CD8-positive, alpha-beta memory T cell (primary cell): ENCODE measurements at regions not wholly inside any gene's neighbourhood (a gene's known extent, or its start where the extent isn't known, plus 50 kb on each side); places are given as distances from the start of the nearest gene placed in this dataset.

Experiments
- CTCF ChIA-PET: fragments of 350-600 bp; sonication (Branson Sonifier 250); formaldehyde crosslinking; loops from one replicate; lab custom pipeline; 2021; ENCODE audit warnings: antibody characterized with exemption; lab: Charles Lee
- POLR2A ChIA-PET: fragments of 350-600 bp; sonication (Branson Sonifier 250); formaldehyde crosslinking; loops from one replicate; lab custom pipeline; 2021; ENCODE audit warnings: antibody characterized with exemption; lab: Charles Lee
- DNase-seq, 5 donors: peaks; one replicate each; pipeline versions ENCODE4 v3.0.0 to v3.0.0-alpha.2; 2020 to 2022; ENCODE audit warnings: mixed read lengths in 1 of 5
- H3K27ac ChIP-seq: one replicate; pipeline ENCODE4 v1.7.0; 2013; ENCODE audit warnings: low read depth, mild to moderate bottlenecking, low read length, moderate library complexity
- H3K27me3 ChIP-seq: 2 replicates; pipeline ENCODE4 v1.7.0; 2013; ENCODE audit warnings: low read length, mild to moderate bottlenecking; ENCODE audit not compliant: insufficient read depth, poor library complexity, severe bottlenecking
- H3K36me3 ChIP-seq: 2 replicates; pipeline ENCODE4 v1.7.0; 2013; ENCODE audit warnings: mild to moderate bottlenecking, low read length, moderate library complexity; ENCODE audit not compliant: insufficient read depth
- H3K4me1 ChIP-seq: 2 replicates; pipeline ENCODE4 v1.7.0; 2013; ENCODE audit warnings: mild to moderate bottlenecking, low read length, moderate library complexity; ENCODE audit not compliant: insufficient read depth
- H3K4me3 ChIP-seq: 2 replicates; pipeline ENCODE4 v1.7.0; 2013; ENCODE audit warnings: mild to moderate bottlenecking, low read length
- H3K9me3 ChIP-seq: 2 replicates; pipeline ENCODE4 v1.7.0; 2013; ENCODE audit warnings: mild to moderate bottlenecking, low read length
- H3K27ac Mint-ChIP-seq, 8 donors: one replicate each; pipeline ENCODE4 v1.8.0; 2020 to 2021; ENCODE audit warnings: mixed read lengths in 8 of 8, mild to moderate bottlenecking in 6 of 8, inconsistent platforms in 3 of 8, moderate library complexity in 3 of 8
- H3K27me3 Mint-ChIP-seq, 2 donors: one replicate each; pipeline ENCODE4 v1.8.0; 2020 to 2021; ENCODE audit warnings: mixed read lengths in 2 of 2, mild to moderate bottlenecking in 1 of 2, moderate library complexity in 1 of 2
- H3K36me3 Mint-ChIP-seq, 3 donors: one replicate each; pipeline ENCODE4 v1.8.0; 2020 to 2021; ENCODE audit warnings: mixed read lengths in 3 of 3, inconsistent platforms in 1 of 3, mild to moderate bottlenecking in 1 of 3
- H3K4me1 Mint-ChIP-seq, 3 donors: one replicate each; pipeline ENCODE4 v1.8.0; 2020 to 2021; ENCODE audit warnings: mixed read lengths in 3 of 3, inconsistent platforms in 1 of 3, mild to moderate bottlenecking in 1 of 3
- H3K4me3 Mint-ChIP-seq, 7 donors: one replicate each; pipeline ENCODE4 v1.8.0; 2020 to 2021; ENCODE audit warnings: mixed read lengths in 7 of 7, mild to moderate bottlenecking in 6 of 7, moderate library complexity in 4 of 7, inconsistent platforms in 2 of 7
- H3K9me3 Mint-ChIP-seq, 5 donors: one replicate each; pipeline ENCODE4 v1.8.0; 2020 to 2022; ENCODE audit warnings: mixed read lengths in 5 of 5, mild to moderate bottlenecking in 3 of 5, moderate library complexity in 2 of 5, inconsistent platforms in 1 of 5

GRCh38 chr2:138282014-138282672 lies 219.4 kb upstream of the SPOPL start:
- Histone ChIP-seq H3K9me3 (no peaks in the 10 kb centered on the region), H3K36me3 (no peaks in the 10 kb centered on the region), H3K4me1 (no peaks in the 10 kb centered on the region), H3K27me3 (no peaks in the 10 kb centered on the region), H3K4me3 (no peak overlapping the region), H3K27ac (no peak overlapping the region)
- Mint-ChIP-seq H3K4me3 (no peak overlapping the region), H3K27me3 (peaks cover 0 to 1% of the 10 kb centered on the region in 2 donors), H3K36me3 (no peaks in the 10 kb centered on the region), H3K9me3 (peaks cover 9 to 26% (median 19%) of the 10 kb centered on the region in 5 donors), H3K27ac (no peak overlapping the region), H3K4me1 (no peaks in the 10 kb centered on the region)
- ChIA-PET POLR2A (no interaction called here), CTCF (no interaction called here)
- DNase-seq: no peak

- Mint-ChIP-seq H3K36me3 (peaks cover 0 to 5% (median 0%) of the 10 kb centered on the region in 3 donors), H3K9me3 (peaks cover 8 to 50% (median 17%) of the 10 kb centered on the region in 5 donors), H3K4me1 (no peaks in the 10 kb centered on the region), H3K27ac (no peak overlapping the region), H3K27me3 (no peaks in the 10 kb centered on the region), H3K4me3 (no peak overlapping the region)
- Histone ChIP-seq H3K36me3 (no peaks in the 10 kb centered on the region), H3K4me3 (no peak overlapping the region), H3K27ac (no peak overlapping the region), H3K27me3 (no peaks in the 10 kb centered on the region), H3K9me3 (no peaks in the 10 kb centered on the region), H3K4me1 (no peaks in the 10 kb centered on the region)
- POLR2A ChIA-PET: no interaction called here
- DNase-seq: no peak
- CTCF ChIA-PET: interaction anchor here (1.3 kb wide), 1 partner anchor 13 kb away, joined by 3 read pairs; no protein-coding TSS in a partner anchor
Observed at GRCh38 chr2:138291805-138292204, 209.8 kb upstream of the SPOPL start.

- no peaks in the 10 kb centered on the region for H3K4me1 ChIP-seq
- DNase-seq: no peak
- no peak overlapping the region for H3K27ac ChIP-seq
- Mint-ChIP-seq H3K9me3 (peaks cover 9 to 42% (median 12%) of the 10 kb centered on the region in 5 donors), H3K4me3 (no peak overlapping the region), H3K4me1 (no peaks in the 10 kb centered on the region), H3K27ac (no peak overlapping the region), H3K36me3 (peaks cover 0 to 5% (median 0%) of the 10 kb centered on the region in 3 donors), H3K27me3 (no peaks in the 10 kb centered on the region)
- no peaks in the 10 kb centered on the region for H3K27me3 ChIP-seq
- no peaks in the 10 kb centered on the region for H3K36me3 ChIP-seq
- H3K9me3 ChIP-seq: no peaks in the 10 kb centered on the region
- ChIA-PET POLR2A (no interaction called here), CTCF (no interaction called here)
- H3K4me3 ChIP-seq: no peak overlapping the region
Observed at GRCh38 chr2:138293045-138293444, 208.5 kb upstream of the SPOPL start.

GRCh38 chr2:138293549-138293948 lies 208.0 kb upstream of the SPOPL start:
- Histone ChIP-seq H3K9me3 (no peaks in the 10 kb centered on the region), H3K27me3 (no peaks in the 10 kb centered on the region), H3K4me3 (no peak overlapping the region), H3K36me3 (no peaks in the 10 kb centered on the region), H3K27ac (no peak overlapping the region), H3K4me1 (no peaks in the 10 kb centered on the region)
- Mint-ChIP-seq H3K27me3 (no peaks in the 10 kb centered on the region), H3K4me1 (no peaks in the 10 kb centered on the region), H3K4me3 (no peak overlapping the region), H3K36me3 (peaks cover 0 to 5% (median 0%) of the 10 kb centered on the region in 3 donors), H3K27ac (no peak overlapping the region), H3K9me3 (peaks cover 7 to 37% (median 9%) of the 10 kb centered on the region in 5 donors)
- POLR2A ChIA-PET: no interaction called here
- DNase-seq: no peak
- CTCF ChIA-PET: no interaction called here

GRCh38 chr2:138294451-138294850 lies 207.1 kb upstream of the SPOPL start:
- Histone ChIP-seq H3K4me1 (no peaks in the 10 kb centered on the region), H3K4me3 (no peak overlapping the region), H3K9me3 (no peaks in the 10 kb centered on the region), H3K27ac (no peak overlapping the region), H3K27me3 (no peaks in the 10 kb centered on the region), H3K36me3 (no peaks in the 10 kb centered on the region)
- H3K27ac Mint-ChIP-seq: no peak overlapping the region
- no peaks in the 10 kb centered on the region for H3K27me3 Mint-ChIP-seq
- ChIA-PET CTCF (no interaction called here), POLR2A (no interaction called here)
- H3K4me1 Mint-ChIP-seq: no peaks in the 10 kb centered on the region
- H3K9me3 Mint-ChIP-seq: peaks cover 4 to 30% (median 9%) of the 10 kb centered on the region in 5 donors
- no peak for DNase-seq
- no peak overlapping the region for H3K4me3 Mint-ChIP-seq
- H3K36me3 Mint-ChIP-seq: peaks cover 0 to 5% (median 0%) of the 10 kb centered on the region in 3 donors

DNA sequence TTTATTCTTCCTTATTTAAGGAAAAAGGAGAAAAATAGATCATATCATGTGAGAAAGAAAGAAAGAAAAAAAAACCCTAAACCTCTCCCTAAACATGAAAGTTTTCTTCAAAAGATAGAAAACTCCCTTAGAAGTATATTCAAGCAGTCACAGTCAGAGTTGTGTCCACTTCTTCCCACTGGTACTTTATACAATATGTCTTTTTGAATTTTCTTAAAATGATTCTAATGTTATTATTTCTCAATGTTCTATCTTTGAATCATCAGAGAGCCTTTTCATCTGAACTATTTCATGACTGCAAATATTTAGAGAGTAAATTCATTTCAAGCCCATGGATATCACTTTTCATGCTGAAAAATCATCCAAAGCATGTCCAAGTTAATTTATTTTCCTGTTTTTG lies 205.2 kb upstream of the SPOPL start:
- DNase-seq: no peak
- CTCF ChIA-PET: no interaction called here
- Mint-ChIP-seq H3K27ac (no peak overlapping the region), H3K9me3 (peaks cover 2 to 17% (median 8%) of the 10 kb centered on the region in 5 donors), H3K36me3 (peaks cover 0 to 3% (median 0%) of the 10 kb centered on the region in 3 donors), H3K27me3 (no peaks in the 10 kb centered on the region), H3K4me1 (no peaks in the 10 kb centered on the region), H3K4me3 (no peak overlapping the region)
- H3K4me1 ChIP-seq: no peaks in the 10 kb centered on the region
- POLR2A ChIA-PET: no interaction called here
- H3K36me3 ChIP-seq: no peaks in the 10 kb centered on the region
- H3K27ac ChIP-seq: no peak overlapping the region
- no peaks in the 10 kb centered on the region for H3K27me3 ChIP-seq
- no peak overlapping the region for H3K4me3 ChIP-seq
- H3K9me3 ChIP-seq: no peaks in the 10 kb centered on the region

DNA sequence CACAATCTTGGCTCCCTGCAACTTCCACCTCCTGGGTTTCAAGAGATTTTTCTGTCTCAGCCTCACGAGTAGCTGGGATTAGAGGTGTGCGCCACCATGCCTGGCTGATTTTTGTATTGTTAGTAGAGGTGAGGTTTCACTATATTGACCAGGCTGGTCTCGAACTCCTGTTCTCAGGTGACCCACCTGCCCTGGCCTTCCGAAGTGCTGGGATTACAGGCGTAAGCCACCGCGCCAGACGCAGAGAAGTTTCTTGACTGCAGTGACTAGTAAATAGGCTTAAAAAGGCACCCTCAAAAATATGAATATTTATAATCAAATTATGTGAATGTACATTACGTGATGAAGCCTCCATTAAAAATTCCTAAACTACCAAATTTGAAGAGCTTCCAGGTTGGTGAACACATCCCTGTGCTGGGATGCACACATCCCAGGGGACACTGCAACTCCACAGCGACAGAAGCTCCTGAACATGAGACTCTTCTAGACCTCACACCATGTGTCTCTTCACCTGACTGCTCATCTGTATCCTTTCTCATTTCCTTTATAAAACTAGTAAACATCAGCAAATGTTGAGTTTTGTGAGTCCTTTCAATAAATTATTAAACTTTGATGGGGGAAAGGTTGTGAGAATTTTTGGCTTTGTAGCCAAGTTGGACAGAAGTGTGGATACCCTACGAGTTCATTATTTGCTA lies 203.3 kb upstream of the SPOPL start:
- peaks cover 0 to 9% (median 0%) of the 10 kb centered on the region in 5 donors for H3K9me3 Mint-ChIP-seq
- CTCF ChIA-PET: no interaction called here
- H3K36me3 ChIP-seq: no peaks in the 10 kb centered on the region
- no peak overlapping the region for H3K27ac ChIP-seq
- H3K27me3 Mint-ChIP-seq: no peaks in the 10 kb centered on the region
- no peaks in the 10 kb centered on the region for H3K4me1 ChIP-seq
- DNase-seq: no peak
- no peaks in the 10 kb centered on the region for H3K36me3 Mint-ChIP-seq
- H3K9me3 ChIP-seq: no peaks in the 10 kb centered on the region
- no peaks in the 10 kb centered on the region for H3K4me1 Mint-ChIP-seq
- H3K4me3 ChIP-seq: no peak overlapping the region
- no peak overlapping the region for H3K4me3 Mint-ChIP-seq
- H3K27ac Mint-ChIP-seq: no peak overlapping the region
- H3K27me3 ChIP-seq: no peaks in the 10 kb centered on the region
- POLR2A ChIA-PET: no interaction called here

GRCh38 chr2:138298900-138299299 lies 202.7 kb upstream of the SPOPL start:
- ChIA-PET POLR2A (no interaction called here), CTCF (no interaction called here)
- Mint-ChIP-seq H3K36me3 (no peaks in the 10 kb centered on the region), H3K4me1 (no peaks in the 10 kb centered on the region), H3K27ac (no peak overlapping the region), H3K9me3 (peaks cover 0 to 9% (median 0%) of the 10 kb centered on the region in 5 donors), H3K27me3 (no peaks in the 10 kb centered on the region), H3K4me3 (no peak overlapping the region)
- H3K27ac ChIP-seq: no peak overlapping the region
- DNase-seq: no peak
- H3K27me3 ChIP-seq: no peaks in the 10 kb centered on the region
- H3K4me1 ChIP-seq: no peaks in the 10 kb centered on the region
- no peak overlapping the region for H3K4me3 ChIP-seq
- H3K36me3 ChIP-seq: no peaks in the 10 kb centered on the region
- H3K9me3 ChIP-seq: no peaks in the 10 kb centered on the region
